IMR-90 (cell line): ENCODE measurements at regions not wholly inside any gene's neighbourhood (a gene's known extent, or its start where the extent isn't known, plus 50 kb on each side); places are given as distances from the start of the nearest gene placed in this dataset.
"Not testable (repeated sequence)": the region's sequence is repeated elsewhere in the genome, so short reads cannot be mapped to it uniquely, and the experiment has no call there.

Experiments
- ATAC-seq: fragments of 200-7000 bp; cut with Tn5 transposase; 2 replicates; pipeline ENCODE4 v1.9.1; 2020; ENCODE audit warnings: low read depth, mild to moderate bottlenecking, moderate library complexity
- BruUV-seq: library from RNA; stranded (reverse); fragments of 400-500 nt; replicated peaks from 2 replicates; lab custom pipeline; 2021; lab: Mats Ljungman, UMichigan
- CTCF ChIA-PET: fragments of 300-600 bp; formaldehyde crosslinking; extraction: SDS; loops from one replicate; lab custom pipeline; 2021; ENCODE audit warnings: antibody characterized with exemption; lab: Yijun Ruan, JAX
- POLR2A ChIA-PET: fragments of 300-600 bp; sonication (Branson Sonifier 250); formaldehyde crosslinking; loops from one replicate; lab custom pipeline; 2022; ENCODE audit warnings: antibody characterized with exemption; ENCODE audit not compliant: unreplicated experiment; lab: Charles Lee
- DNase-seq: peaks from one replicate; pipeline ENCODE4 v3.0.0; 2013
- H2AFZ ChIP-seq: replicated peaks from 2 replicates; pipeline ENCODE3; 2013; ENCODE audit warnings: low read length, mild to moderate bottlenecking; ENCODE audit not compliant: poor library complexity
- H2AK5ac ChIP-seq: 2 replicates; pipeline ENCODE4 v1.6.1; 2013; ENCODE audit warnings: low read depth, low read length, inconsistent platforms
- H2AK9ac ChIP-seq: replicated peaks from 2 replicates; pipeline ENCODE3; 2013; ENCODE audit warnings: mild to moderate bottlenecking, low read depth, low read length, moderate library complexity; ENCODE audit not compliant: poor library complexity
- H2BK120ac ChIP-seq: 2 replicates; pipeline ENCODE4 v1.6.1; 2013; ENCODE audit warnings: low read depth, low read length, inconsistent platforms
- H2BK15ac ChIP-seq: 3 replicates; pipeline ENCODE4 v1.6.1; 2013; ENCODE audit warnings: low read depth, low read length, inconsistent platforms
- H2BK20ac ChIP-seq: 2 replicates; pipeline ENCODE4 v1.6.1; 2013; ENCODE audit warnings: low read depth, mild to moderate bottlenecking, inconsistent platforms, low read length, moderate library complexity
- H2BK5ac ChIP-seq: 2 replicates; pipeline ENCODE4 v1.6.1; 2013; ENCODE audit warnings: mild to moderate bottlenecking, low read depth, low read length, inconsistent platforms; ENCODE audit not compliant: poor library complexity, severe bottlenecking
- H3K14ac ChIP-seq: replicated peaks from 2 replicates; pipeline ENCODE4 v1.6.1; 2013; ENCODE audit warnings: low read depth, low read length, inconsistent platforms
- H3K18ac ChIP-seq: 2 replicates; pipeline ENCODE4 v1.6.1; 2013; ENCODE audit warnings: low read depth, low read length, control low read depth
- H3K23ac ChIP-seq: 2 replicates; pipeline ENCODE4 v1.6.1; 2013; ENCODE audit warnings: low read depth, low read length, inconsistent platforms
- H3K27ac ChIP-seq: 2 replicates; pipeline ENCODE4 v1.5.1; 2013; ENCODE audit warnings: mild to moderate bottlenecking, control low read depth, low read length; ENCODE audit not compliant: insufficient read depth
- H3K27me3 ChIP-seq: 2 replicates; pipeline ENCODE4 v1.6.1; 2013; ENCODE audit warnings: low read length; ENCODE audit not compliant: control insufficient read depth, insufficient read depth
- H3K36me3 ChIP-seq: 2 replicates; pipeline ENCODE4 v1.6.1; 2013; ENCODE audit warnings: low read length, mixed read lengths; ENCODE audit not compliant: control insufficient read depth, insufficient read depth
- H3K4ac ChIP-seq: 2 replicates; pipeline ENCODE4 v1.6.1; 2013; ENCODE audit warnings: low read depth, low read length, inconsistent platforms
- H3K4me1 ChIP-seq: 2 replicates; pipeline ENCODE4 v1.6.1; 2013; ENCODE audit warnings: low read length, mixed read lengths; ENCODE audit not compliant: control insufficient read depth, insufficient read depth
- H3K4me2 ChIP-seq: 2 replicates; pipeline ENCODE4 v1.6.1; 2013; ENCODE audit warnings: low read depth, mild to moderate bottlenecking, control low read depth, low read length, moderate library complexity
- H3K4me3 ChIP-seq: 2 replicates; pipeline ENCODE4 v1.5.1; 2013; ENCODE audit warnings: low read depth, mild to moderate bottlenecking, control low read depth, low read length, moderate library complexity; ENCODE audit not compliant: insufficient read depth
- H3K56ac ChIP-seq: 2 replicates; pipeline ENCODE4 v1.6.1; 2013; ENCODE audit warnings: low read length, inconsistent platforms; ENCODE audit not compliant: insufficient read depth; ENCODE audit errors: extremely low read depth
- H3K79me1 ChIP-seq, 2 experiments: 2 replicates each; pipeline ENCODE4 v1.6.1; 2013; ENCODE audit warnings: low read length in 2 of 2, inconsistent platforms in 1 of 2, low read depth in 1 of 2
- H3K9ac ChIP-seq: 2 replicates; pipeline ENCODE4 v1.6.1; 2013; ENCODE audit warnings: low read depth, low read length, control low read depth
- H3K9me1 ChIP-seq: 2 replicates; pipeline ENCODE4 v1.6.1; 2013; ENCODE audit warnings: low read length, inconsistent platforms; ENCODE audit not compliant: insufficient read depth
- H3K9me3 ChIP-seq: 2 replicates; pipeline ENCODE4 v1.6.1; 2013; ENCODE audit warnings: low read length; ENCODE audit not compliant: control insufficient read depth, insufficient read depth
- H4K20me1 ChIP-seq: 2 replicates; pipeline ENCODE4 v1.6.1; 2013; ENCODE audit warnings: low read length, inconsistent platforms; ENCODE audit not compliant: insufficient read depth
- H4K5ac ChIP-seq: 2 replicates; pipeline ENCODE4 v1.6.1; 2013; ENCODE audit warnings: mild to moderate bottlenecking, low read depth, low read length, control low read depth
- H4K8ac ChIP-seq, 2 experiments: 2 replicates each; pipeline ENCODE4 v1.6.1; 2013; ENCODE audit warnings: low read depth in 2 of 2, low read length in 2 of 2, control low read depth in 1 of 2, inconsistent platforms in 1 of 2
- H4K91ac ChIP-seq: 2 replicates; pipeline ENCODE4 v1.6.1; 2013; ENCODE audit warnings: low read depth, low read length, inconsistent platforms; ENCODE audit not compliant: insufficient read depth
- WGBS, 2 experiments: methylation state at CpG; one replicate each; pipeline versions ENCODE4 v1.1.5 to v1.1.7; 2013; ENCODE audit warnings: missing lambda C conversion rate in 2 of 2; ENCODE audit not compliant: insufficient read length in 1 of 2; ENCODE audit errors: extremely low coverage in 2 of 2; 5-methylcytosine and 5-hydroxymethylcytosine counted together
- dilution Hi-C: fragments of 300-500 bp; cut with HindIII; formaldehyde crosslinking; loops from one replicate; pipeline ENCODE4 v1.14.3; 2018; ENCODE audit warnings: low sequenced_read_pairs; ENCODE audit not compliant: unreplicated experiment
- in situ Hi-C: fragments of 300-500 bp; cut with MboI; formaldehyde crosslinking; loops from 3 replicates; pipeline ENCODE4 v1.14.3; 2019; ENCODE audit warnings: low sequenced_read_pairs, inconsistent platforms, mixed read lengths
- intact Hi-C: fragments of 100-400 bp; cut with micrococcal nuclease; formaldehyde crosslinking; loops from 2 replicates; pipeline ENCODE4 v1.10.0; 2022

DNA sequence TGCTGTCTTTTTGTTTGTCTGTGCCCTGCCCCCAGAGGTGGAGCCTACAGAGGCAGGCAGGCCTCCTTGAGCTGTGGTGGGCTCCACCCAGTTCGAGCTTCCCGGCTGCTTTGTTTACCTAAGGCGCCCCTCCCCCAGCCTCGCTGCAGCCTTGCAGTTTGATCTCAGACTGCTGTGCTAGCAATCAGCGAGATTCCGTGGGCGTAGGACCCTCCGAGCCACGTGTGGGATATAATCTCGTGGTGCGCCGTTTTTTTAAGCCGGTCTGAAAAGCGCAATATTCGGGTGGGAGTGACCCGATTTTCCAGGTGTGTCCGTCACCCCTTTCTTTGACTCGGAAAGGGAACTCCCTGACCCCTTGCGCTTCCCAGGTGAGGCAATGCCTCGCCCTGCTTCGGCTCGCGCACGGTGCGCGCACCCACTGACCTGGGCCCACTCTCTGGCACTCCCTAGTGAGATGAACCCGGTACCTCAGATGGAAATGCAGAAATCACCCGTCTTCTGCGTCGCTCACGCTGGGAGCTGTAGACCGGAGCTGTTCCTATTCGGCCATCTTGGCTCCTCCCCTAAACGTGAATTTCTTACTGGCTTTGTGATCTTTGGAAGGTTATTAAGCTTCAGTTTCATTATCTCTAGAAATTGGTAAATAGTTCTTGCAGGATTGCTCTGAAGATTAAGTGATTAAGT lies 196.2 kb upstream of the ADO start:
- H3K18ac ChIP-seq, intact Hi-C loops, H3K79me1 ChIP-seq, H2BK15ac ChIP-seq, H4K20me1 ChIP-seq, H3K9ac ChIP-seq, H2AFZ ChIP-seq, H3K14ac ChIP-seq, H3K4me3 ChIP-seq, in situ Hi-C loops, H3K56ac ChIP-seq, ATAC-seq, H4K5ac ChIP-seq, H3K4me2 ChIP-seq, H2BK20ac ChIP-seq, BruUV-seq, H2BK5ac ChIP-seq, H4K8ac ChIP-seq, H3K36me3 ChIP-seq, DNase-seq, H3K27ac ChIP-seq, H3K9me3 ChIP-seq, H2AK5ac ChIP-seq, H3K4me1 ChIP-seq, H3K4ac ChIP-seq, H3K27me3 ChIP-seq, H3K9me1 ChIP-seq, H4K91ac ChIP-seq, H2BK120ac ChIP-seq, H3K23ac ChIP-seq, H2AK9ac ChIP-seq: not testable (repeated sequence)
- ChIA-PET CTCF (interaction anchor here (0.6 to 0.7 kb wide), 2 partner anchors 210 to 1107 kb away, joined by 3 read pairs; no protein-coding TSS in a partner anchor), POLR2A (interaction anchor here (0.6 to 0.7 kb wide), 2 partner anchors 34 to 209 kb away, joined by 4 to 9 read pairs; no protein-coding TSS in a partner anchor)
- WGBS, 2 experiments = 0% methylated on average over 1 of the region's 34 CpGs; no CpG with 5 or more reads in 1 of the 2 experiments
- dilution Hi-C loops = loop anchor here (25.0 kb wide), 1 partner anchor 554 kb away; no protein-coding TSS in a partner anchor
